ENCODE measurements at regions not wholly inside any gene's neighbourhood (a gene's known extent, or its start where the extent isn't known, plus 50 kb on each side); places are given as distances from the start of the nearest gene placed in this dataset.

DNA sequence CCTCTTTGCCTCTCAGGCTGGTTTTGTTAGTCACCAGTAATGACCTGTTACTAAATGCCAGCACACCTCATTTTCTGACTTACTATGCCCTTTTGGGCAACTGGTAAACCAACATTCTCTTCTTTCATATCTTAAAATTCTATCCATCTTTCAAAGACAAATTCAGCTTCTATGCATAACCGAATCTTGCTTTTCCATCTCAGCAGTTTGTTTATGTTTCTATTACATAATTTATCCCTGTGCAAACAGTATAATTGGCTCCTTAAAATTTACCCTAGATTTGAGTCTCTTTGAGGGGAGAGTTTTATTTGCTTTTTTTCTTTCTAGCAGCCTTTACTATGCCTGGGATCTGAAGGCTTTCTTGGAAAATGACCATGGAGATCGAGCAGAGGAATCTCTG is 58.5 kb upstream of the SIPA1L2 start:
- Histone ChIP-seq H3K36me3 (no peaks in the 10 kb centered on the region), H3K4me1 (no peaks in the 10 kb centered on the region), H3K27ac (no peak overlapping the region), H3K4me3 (no peak overlapping the region), H3K27me3 (no peaks in the 10 kb centered on the region), H3K9me3 (no peaks in the 10 kb centered on the region)
- intact Hi-C loops (cut with DNase I) = no loop called here
- DNase-seq = no peak
- WGBS, 2 donors = 63 to 70% methylated on average over 2 of the region's 2 CpGs
- TF ChIP-seq CTCF (IDR thresholded peaks at IDR 0.05) (no peak), POLR2A (IDR thresholded peaks at IDR 0.05) (no peak)

- Histone ChIP-seq H3K36me3 (no peaks in the 10 kb centered on the region), H3K4me1 (no peaks in the 10 kb centered on the region), H3K27ac (no peak overlapping the region), H3K4me3 (no peak overlapping the region), H3K9me3 (no peaks in the 10 kb centered on the region), H3K27me3 (no peaks in the 10 kb centered on the region)
- no peak for DNase-seq
- WGBS, 2 donors = 67 to 76% methylated on average over 3 of the region's 3 CpGs
- TF ChIP-seq POLR2A (IDR thresholded peaks at IDR 0.05) (no peak), CTCF (IDR thresholded peaks at IDR 0.05) (no peak)
- intact Hi-C loops (cut with DNase I) = no loop called here
Measured at GRCh38 chr1:232689711-232690110, 59.8 kb upstream of the SIPA1L2 start.

GRCh38 chr1:232690285-232690935 is 60.5 kb upstream of the SIPA1L2 start:
- Histone ChIP-seq H3K9me3 (no peaks in the 10 kb centered on the region), H3K36me3 (no peaks in the 10 kb centered on the region), H3K27me3 (no peaks in the 10 kb centered on the region), H3K4me3 (no peak overlapping the region), H3K4me1 (no peaks in the 10 kb centered on the region), H3K27ac (peak overlapping the region in 1 of 4 donors; percentile 2)
- no peak for DNase-seq
- intact Hi-C loops (cut with DNase I) = no loop called here
- WGBS, 2 donors = 76 to 78% methylated on average over 8 of the region's 8 CpGs
- TF ChIP-seq CTCF (IDR thresholded peaks at IDR 0.05) = no peak
- TF ChIP-seq POLR2A (IDR thresholded peaks at IDR 0.05) = no peak

DNA sequence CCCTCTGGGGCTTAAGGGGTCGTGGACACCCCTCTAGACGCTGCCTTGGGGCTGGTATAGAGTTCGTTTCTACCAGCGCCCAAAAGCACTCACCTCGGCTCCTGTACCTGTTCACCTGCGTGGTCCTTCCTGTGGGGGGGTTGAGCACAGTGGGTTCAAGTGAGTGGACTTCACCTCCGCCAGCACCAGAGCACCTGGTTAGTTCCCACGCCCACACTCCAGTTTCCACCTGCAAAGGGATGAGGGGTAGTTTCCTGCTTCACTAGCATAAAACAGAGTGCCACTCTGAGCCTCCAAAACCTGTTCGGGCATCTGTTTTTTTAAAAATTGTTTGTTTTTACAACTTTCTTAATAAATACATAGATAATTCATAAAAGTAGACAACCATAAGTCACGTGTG is 64.5 kb upstream of the SIPA1L2 start:
- Histone ChIP-seq H3K4me1 (peaks cover 0 to 13% (median 0%) of the 10 kb centered on the region in 3 donors), H3K36me3 (no peaks in the 10 kb centered on the region), H3K9me3 (no peaks in the 10 kb centered on the region), H3K4me3 (no peak overlapping the region), H3K27me3 (no peaks in the 10 kb centered on the region), H3K27ac (no peak overlapping the region)
- WGBS, 2 donors = 83 to 89% methylated on average over 10 of the region's 10 CpGs
- intact Hi-C loops (cut with DNase I) = no loop called here
- DNase-seq = no peak
- TF ChIP-seq CTCF (IDR thresholded peaks at IDR 0.05) (no peak), POLR2A (IDR thresholded peaks at IDR 0.05) (no peak)

DNA sequence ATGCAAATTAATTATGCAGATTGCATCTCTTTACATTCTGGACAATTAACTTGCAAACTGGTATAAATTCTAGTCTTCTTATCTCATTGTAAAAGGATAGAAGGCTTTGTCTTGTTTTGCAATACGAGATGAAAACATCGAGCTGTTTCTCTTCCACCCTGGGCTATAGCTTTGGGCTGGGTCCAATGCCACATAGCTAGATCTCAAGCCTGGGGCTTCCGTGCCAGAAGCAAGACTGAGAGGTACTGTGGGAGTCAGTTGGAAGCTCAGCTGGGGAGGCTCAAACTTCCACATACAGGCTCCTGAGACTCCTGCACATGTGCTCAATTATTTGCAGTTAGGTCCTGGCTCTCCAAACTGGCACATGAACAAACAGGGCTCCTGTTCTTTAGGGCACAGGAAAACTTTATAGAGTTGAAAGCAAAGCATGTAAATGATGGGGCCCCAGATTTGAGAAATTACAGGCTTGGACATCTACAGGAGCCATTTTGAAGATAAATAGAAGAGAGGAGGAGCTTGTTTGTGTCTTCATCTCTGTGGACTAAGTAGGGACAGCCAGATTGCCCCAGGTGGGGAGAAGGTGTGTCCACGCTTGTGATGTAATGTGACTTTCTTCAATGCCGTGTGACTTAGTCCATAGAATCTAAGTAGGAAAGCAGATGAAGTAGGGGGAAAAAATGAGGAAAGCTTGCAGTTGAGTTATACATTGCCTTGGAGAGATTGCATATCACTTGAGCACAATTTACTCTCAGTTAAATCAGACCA is 65.9 kb upstream of the SIPA1L2 start:
- H3K4me1 ChIP-seq = peaks cover 0 to 13% (median 0%) of the 10 kb centered on the region in 3 donors
- TF ChIP-seq CTCF (IDR thresholded peaks at IDR 0.05) = no peak
- DNase-seq = no peak
- no peaks in the 10 kb centered on the region for H3K9me3 ChIP-seq
- no peak overlapping the region for H3K27ac ChIP-seq
- no peaks in the 10 kb centered on the region for H3K36me3 ChIP-seq
- 86 to 92% methylated on average over 5 of the region's 5 CpGs for WGBS, 2 donors
- intact Hi-C loops (cut with DNase I) = no loop called here
- no peaks in the 10 kb centered on the region for H3K27me3 ChIP-seq
- H3K4me3 ChIP-seq = no peak overlapping the region

Data from esophagus squamous epithelium (tissue), 5 donors.